ENCODE measurements at regions not wholly inside any gene's neighbourhood (a gene's known extent, or its start where the extent isn't known, plus 50 kb on each side); places are given as distances from the start of the nearest gene placed in this dataset.

DNA sequence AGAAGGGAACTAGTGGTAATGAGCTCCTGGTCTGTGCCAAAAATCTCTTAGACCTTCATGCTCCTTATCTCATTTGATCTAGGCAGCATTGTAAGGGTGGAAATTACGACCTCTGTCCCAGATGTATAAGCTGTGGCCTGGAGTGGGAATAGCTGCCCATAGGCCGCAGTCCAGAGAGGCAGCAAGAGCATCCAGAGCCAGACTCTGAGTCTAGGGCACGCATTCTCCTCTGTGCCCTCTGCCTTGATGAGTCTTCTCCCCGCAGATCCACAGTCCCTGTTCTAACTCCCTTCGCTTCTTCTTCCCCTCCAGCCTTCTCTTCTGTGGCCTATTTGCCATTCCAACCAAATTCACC, 304.6 kb downstream of the MYCN start:
- TF ChIP-seq ZNF274 (IDR thresholded peaks at IDR 0.05; ENCODE audit: low read depth, low read length) (no peak), SUZ12 (IDR thresholded peaks at IDR 0.05; ENCODE audit: extremely low read depth, insufficient read depth, insufficient read length) (no peak), YY1 (IDR thresholded peaks at IDR 0.05; ENCODE audit: insufficient read depth, insufficient read length) (no peak)
